GM12892 (cell line): ENCODE measurements at regions not wholly inside any gene's neighbourhood (a gene's known extent, or its start where the extent isn't known, plus 50 kb on each side); places are given as distances from the start of the nearest gene placed in this dataset.

Experiments used
- POLR2A ChIP-seq: IDR thresholded peaks from 2 replicates; pipeline ENCODE4 v1.6.1; 2011; ENCODE audit warnings: low read depth, low read length, control low read depth
- POLR2AphosphoS5 ChIP-seq: IDR thresholded peaks from 2 replicates; pipeline ENCODE4 v1.6.1; 2011; ENCODE audit warnings: low read depth, low read length, control low read depth

- TF ChIP-seq POLR2A (no peak), POLR2AphosphoS5 (no peak)
Measured at GRCh38 chr5:161230221-161230620, 316.3 kb downstream of the GABRB2 start.
